PC-3 (cell line): ENCODE measurements at regions not wholly inside any gene's neighbourhood (a gene's known extent, or its start where the extent isn't known, plus 50 kb on each side); places are given as distances from the start of the nearest gene placed in this dataset.

Experiments
- ATAC-seq: fragments of 200-7000 bp; cut with Tn5 transposase; 2 replicates; pipeline ENCODE4 v1.9.1; 2020; ENCODE audit warnings: mild to moderate bottlenecking, moderate library complexity
- BruUV-seq: library from RNA; stranded (reverse); fragments of 400-500 nt; replicated peaks from 2 replicates; lab custom pipeline; 2021; lab: Mats Ljungman, UMichigan
- CTCF ChIA-PET: fragments of 300-600 bp; sonication (Branson Sonifier 250); formaldehyde crosslinking; loops from one replicate; lab custom pipeline; 2022; ENCODE audit warnings: antibody characterized with exemption; lab: Charles Lee
- POLR2A ChIA-PET: fragments of 300-600 bp; sonication (Branson Sonifier 250); formaldehyde crosslinking; loops from one replicate; lab custom pipeline; 2022; ENCODE audit warnings: antibody characterized with exemption; ENCODE audit not compliant: unreplicated experiment; lab: Charles Lee
- DNase-seq: peaks from one replicate; pipeline ENCODE4 v3.0.0-alpha.2; 2015
- H2AFZ ChIP-seq: fragments of 300-600 bp; sonication (generic); 2 replicates; pipeline ENCODE4 v1.6.0; 2016; ENCODE audit warnings: antibody characterized with exemption, low read length
- H3F3A ChIP-seq: fragments of 300-600 bp; sonication (generic); one replicate; pipeline ENCODE4 v1.6.0; 2017; ENCODE audit warnings: antibody characterized with exemption, low read length, control low read depth, mild to moderate bottlenecking; ENCODE audit not compliant: unreplicated experiment
- H3K27ac ChIP-seq: fragments of 300-600 bp; sonication (generic); 2 replicates; pipeline ENCODE4 v1.5.1; 2016; ENCODE audit warnings: mild to moderate bottlenecking, low read length
- H3K27me3 ChIP-seq: fragments of 300-600 bp; sonication (generic); 2 replicates; pipeline ENCODE4 v1.6.1; 2016; ENCODE audit warnings: low read length, mixed read lengths
- H3K36me3 ChIP-seq: fragments of 300-600 bp; sonication (generic); 2 replicates; pipeline ENCODE4 v1.6.1; 2016; ENCODE audit warnings: low read depth, mixed run types, low read length, mixed read lengths
- H3K4me1 ChIP-seq: fragments of 300-600 bp; sonication (generic); 2 replicates; pipeline ENCODE4 v1.5.1; 2016; ENCODE audit warnings: low read length; ENCODE audit not compliant: insufficient read depth
- H3K4me2 ChIP-seq: fragments of 300-600 bp; sonication (generic); 2 replicates; pipeline ENCODE4 v1.6.0; 2016; ENCODE audit warnings: low read length
- H3K4me3 ChIP-seq: fragments of 300-600 bp; sonication (generic); 2 replicates; pipeline ENCODE4 v1.5.1; 2016; ENCODE audit warnings: mild to moderate bottlenecking, low read length, mixed read lengths
- H3K79me2 ChIP-seq: fragments of 300-600 bp; sonication (generic); 2 replicates; pipeline ENCODE4 v1.6.1; 2017; ENCODE audit warnings: low read length, mixed read lengths
- H3K9ac ChIP-seq: fragments of 300-600 bp; sonication (generic); 2 replicates; pipeline ENCODE4 v1.6.0; 2016; ENCODE audit warnings: mild to moderate bottlenecking, low read length
- H3K9me2 ChIP-seq: fragments of 300-600 bp; sonication (generic); replicated peaks from 2 replicates; pipeline ENCODE4 v1.6.1; 2016; ENCODE audit warnings: mixed run types, low read length, mixed read lengths
- H3K9me3 ChIP-seq: fragments of 300-600 bp; sonication (generic); 2 replicates; pipeline ENCODE4 v1.6.1; 2016; ENCODE audit warnings: low read length, mixed read lengths
- H4K20me1 ChIP-seq: fragments of 300-600 bp; sonication (generic); 2 replicates; pipeline ENCODE4 v1.6.1; 2016; ENCODE audit warnings: low read length, mixed read lengths
- EZH2 ChIP-seq: fragments of 300-600 bp; sonication (generic); IDR thresholded peaks from one replicate; pipeline ENCODE4 v1.6.1; 2017; ENCODE audit warnings: antibody characterized with exemption, mild to moderate bottlenecking, low read length; ENCODE audit not compliant: unreplicated experiment
- EZH2phosphoT487 ChIP-seq: fragments of 300-600 bp; sonication (generic); IDR thresholded peaks from 2 replicates; pipeline ENCODE4 v1.6.1; 2018; ENCODE audit warnings: mild to moderate bottlenecking, antibody characterized with exemption, low read length, borderline replicate concordance
- intact Hi-C: fragments of 100-400 bp; cut with micrococcal nuclease; formaldehyde crosslinking; loops from 2 replicates; pipeline ENCODE4 v1.9.0; 2023
- TF ChIP-seq, protein P1 (sequence below): fragments of 300-600 bp; sonication (generic); conservative IDR thresholded peaks from 2 replicates; pipeline ENCODE4 v1.5.1; 2017; ENCODE audit warnings: antibody characterized with exemption, low read depth, mild to moderate bottlenecking, low read length

DNA sequence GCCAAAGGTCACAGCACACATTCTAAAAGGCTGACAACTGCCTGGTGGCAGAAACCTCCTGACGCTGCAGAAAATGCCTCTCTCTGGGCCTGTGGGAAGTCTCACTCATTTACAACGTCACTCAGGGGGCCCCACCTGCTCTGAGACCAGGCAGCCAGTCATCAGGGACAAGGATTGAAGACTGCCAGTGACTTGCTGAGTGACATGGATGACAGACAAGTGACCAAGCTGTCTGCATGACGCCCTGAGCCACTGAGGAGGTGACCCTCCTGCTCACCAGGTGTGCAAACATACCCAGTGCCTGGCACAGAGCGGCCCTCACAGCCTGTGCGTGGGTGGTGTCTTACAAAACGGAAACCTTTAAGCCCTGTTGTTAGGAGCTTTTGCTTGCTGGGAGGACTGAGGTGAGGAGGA lies 392.4 kb downstream of the TNS1 start:
- Histone ChIP-seq H3K9me3 (no peaks in the 10 kb centered on the region), H3F3A (no peaks in the 10 kb centered on the region), H3K9me2 (no peaks in the 10 kb centered on the region), H3K79me2 (no peaks in the 10 kb centered on the region), H3K36me3 (no peaks in the 10 kb centered on the region), H3K27ac (no peak overlapping the region), H2AFZ (no peak overlapping the region), H3K27me3 (peaks cover 34% of the 10 kb centered on the region), H3K4me3 (no peak overlapping the region), H3K9ac (no peak overlapping the region), H4K20me1 (no peaks in the 10 kb centered on the region), H3K4me1 (no peaks in the 10 kb centered on the region), H3K4me2 (no peak overlapping the region)
- ChIA-PET CTCF (no interaction called here), POLR2A (no interaction called here)
- ATAC-seq (no peak), DNase-seq (no peak)
- no TSS peak for BruUV-seq
- TF ChIP-seq EZH2 (no peak), EZH2phosphoT487 (no peak)
- TF ChIP-seq, protein P1, sequence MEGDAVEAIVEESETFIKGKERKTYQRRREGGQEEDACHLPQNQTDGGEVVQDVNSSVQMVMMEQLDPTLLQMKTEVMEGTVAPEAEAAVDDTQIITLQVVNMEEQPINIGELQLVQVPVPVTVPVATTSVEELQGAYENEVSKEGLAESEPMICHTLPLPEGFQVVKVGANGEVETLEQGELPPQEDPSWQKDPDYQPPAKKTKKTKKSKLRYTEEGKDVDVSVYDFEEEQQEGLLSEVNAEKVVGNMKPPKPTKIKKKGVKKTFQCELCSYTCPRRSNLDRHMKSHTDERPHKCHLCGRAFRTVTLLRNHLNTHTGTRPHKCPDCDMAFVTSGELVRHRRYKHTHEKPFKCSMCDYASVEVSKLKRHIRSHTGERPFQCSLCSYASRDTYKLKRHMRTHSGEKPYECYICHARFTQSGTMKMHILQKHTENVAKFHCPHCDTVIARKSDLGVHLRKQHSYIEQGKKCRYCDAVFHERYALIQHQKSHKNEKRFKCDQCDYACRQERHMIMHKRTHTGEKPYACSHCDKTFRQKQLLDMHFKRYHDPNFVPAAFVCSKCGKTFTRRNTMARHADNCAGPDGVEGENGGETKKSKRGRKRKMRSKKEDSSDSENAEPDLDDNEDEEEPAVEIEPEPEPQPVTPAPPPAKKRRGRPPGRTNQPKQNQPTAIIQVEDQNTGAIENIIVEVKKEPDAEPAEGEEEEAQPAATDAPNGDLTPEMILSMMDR, result no peak
- intact Hi-C loops, result no loop called here

DNA sequence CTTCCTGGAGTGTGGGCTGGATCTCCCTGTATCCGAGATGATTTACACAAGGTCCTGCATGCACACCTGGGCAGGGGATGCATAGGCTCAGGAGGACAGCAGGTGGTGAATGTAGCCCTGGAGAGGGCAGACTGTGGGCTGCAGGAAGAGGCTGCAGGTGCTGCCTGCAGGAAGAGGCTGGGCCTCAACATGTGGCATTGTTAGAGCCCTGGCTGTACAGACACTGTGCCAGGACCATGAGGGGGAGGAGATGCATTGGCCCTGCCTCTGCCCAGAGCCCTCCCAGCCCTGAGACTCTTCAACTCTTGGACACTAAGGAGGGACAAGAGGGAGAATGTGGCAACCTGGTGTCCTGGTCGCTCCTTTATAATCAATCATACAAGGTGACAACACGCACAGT lies 392.8 kb downstream of the TNS1 start:
- Histone ChIP-seq H3K27me3 (peaks cover 36% of the 10 kb centered on the region), H4K20me1 (no peaks in the 10 kb centered on the region), H3F3A (no peaks in the 10 kb centered on the region), H3K9me3 (no peaks in the 10 kb centered on the region), H3K4me1 (no peaks in the 10 kb centered on the region), H2AFZ (no peak overlapping the region), H3K36me3 (no peaks in the 10 kb centered on the region), H3K9me2 (no peaks in the 10 kb centered on the region), H3K27ac (no peak overlapping the region), H3K9ac (no peak overlapping the region), H3K4me3 (no peak overlapping the region), H3K4me2 (no peak overlapping the region), H3K79me2 (no peaks in the 10 kb centered on the region)
- ChIA-PET CTCF (no interaction called here), POLR2A (no interaction called here)
- no TSS peak for BruUV-seq
- no peak for DNase-seq
- intact Hi-C loops, result no loop called here
- TF ChIP-seq, protein P1, result no peak
- no peak for TF ChIP-seq EZH2
- TF ChIP-seq EZH2phosphoT487, result no peak
- ATAC-seq, result no peak

DNA sequence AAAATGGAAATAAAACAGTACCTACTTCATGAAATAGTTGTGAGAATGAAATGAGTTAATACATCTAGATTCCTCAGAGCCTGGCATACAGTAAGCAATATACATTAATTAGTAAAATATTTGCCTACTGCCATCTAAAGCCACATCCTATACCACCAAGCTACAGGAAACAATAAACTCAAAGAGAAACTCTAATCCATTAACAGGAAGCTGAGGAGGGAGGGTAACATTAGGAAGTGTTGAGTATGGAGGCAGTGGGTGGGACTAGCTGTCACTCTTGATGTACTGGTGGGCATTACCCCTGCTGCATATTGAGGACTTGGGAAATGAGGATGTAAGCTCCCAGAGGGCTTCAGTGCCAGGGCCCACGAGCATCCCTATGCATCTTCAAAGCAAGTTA lies 396.5 kb downstream of the TNS1 start:
- H2AFZ ChIP-seq, result no peak overlapping the region
- H3K79me2 ChIP-seq, result no peaks in the 10 kb centered on the region
- no peak for TF ChIP-seq EZH2
- no peak for TF ChIP-seq EZH2phosphoT487
- TF ChIP-seq, protein P1, result no peak
- H3K27me3 ChIP-seq, result peaks cover 73% of the 10 kb centered on the region
- H3K9me2 ChIP-seq, result no peaks in the 10 kb centered on the region
- no peaks in the 10 kb centered on the region for H3K4me1 ChIP-seq
- no peak overlapping the region for H3K9ac ChIP-seq
- DNase-seq, result no peak
- H3F3A ChIP-seq, result no peaks in the 10 kb centered on the region
- no peak for ATAC-seq
- no peaks in the 10 kb centered on the region for H3K36me3 ChIP-seq
- no peak overlapping the region for H3K4me3 ChIP-seq
- intact Hi-C loops, result no loop called here
- ChIA-PET CTCF (no interaction called here), POLR2A (no interaction called here)
- H4K20me1 ChIP-seq, result no peaks in the 10 kb centered on the region
- H3K9me3 ChIP-seq, result no peaks in the 10 kb centered on the region
- no peak overlapping the region for H3K27ac ChIP-seq
- no peak overlapping the region for H3K4me2 ChIP-seq
- BruUV-seq, result no TSS peak
